HepG2 (cell line): ENCODE measurements at regions not wholly inside any gene's neighbourhood (a gene's known extent, or its start where the extent isn't known, plus 50 kb on each side); places are given as distances from the start of the nearest gene placed in this dataset.

Experiments
- ATAC-seq: fragments of 200-7000 bp; cut with Tn5 transposase; 3 replicates; pipeline ENCODE4 v1.9.1; 2020; ENCODE audit warnings: mild to moderate bottlenecking, moderate library complexity
- BruUV-seq: library from RNA; stranded (reverse); fragments of 400-500 nt; replicated peaks from 2 replicates; lab custom pipeline; 2021; lab: Mats Ljungman, UMichigan
- CTCF ChIA-PET: fragments of 300-600 bp; formaldehyde crosslinking; extraction: SDS; loops from one replicate; lab custom pipeline; 2021; ENCODE audit warnings: low total read pairs, inconsistent platforms, low intra/inter-chr PET ratio; lab: Yijun Ruan, JAX
- POLR2A ChIA-PET: fragments of 350-600 bp; sonication (Branson Sonifier 250); formaldehyde crosslinking; loops from one replicate; lab custom pipeline; 2020; ENCODE audit warnings: antibody characterized with exemption, inconsistent platforms; lab: Yijun Ruan, JAX
- DNase-seq: peaks from one replicate; pipeline ENCODE4 v3.0.0-alpha.2; 2015; ENCODE audit warnings: low spot score
- FAIRE-seq: peaks from 3 replicates; lab custom pipeline; 2011; peaks lifted over from hg19 to GRCh38; lab: Jason Lieb, UNC
- H2AFZ ChIP-seq: one replicate; pipeline ENCODE4 v1.6.1; 2011; ENCODE audit warnings: low read length, inconsistent platforms
- H3K27ac ChIP-seq: fragments of 300-600 bp; 3 replicates; pipeline ENCODE4 v1.8.0; 2011; ENCODE audit warnings: mixed run types, mild to moderate bottlenecking, mixed read lengths, low read length, inconsistent platforms; ENCODE audit not compliant: insufficient read depth; ENCODE audit errors: extremely low read length
- H3K27me3 ChIP-seq, 2 experiments: fragments of 200-600 bp in 1 of 2; 2 replicates in 1 of 2; 3 replicates in 1 of 2; pipeline versions ENCODE4 v1.6.0 to v1.8.0; 2011; ENCODE audit warnings: low read length in 2 of 2, mild to moderate bottlenecking in 2 of 2, moderate library complexity in 2 of 2, inconsistent platforms in 1 of 2; ENCODE audit not compliant: insufficient read depth in 2 of 2, control insufficient read depth in 1 of 2
- H3K36me3 ChIP-seq, 2 experiments: fragments of 200-600 bp in 1 of 2; replicated peaks in 1 of 2; 2 replicates in 1 of 2; 3 replicates in 1 of 2; pipeline versions ENCODE4 v1.5.1 to v1.8.0; 2011; ENCODE audit warnings: low read length in 2 of 2, inconsistent platforms in 1 of 2; ENCODE audit not compliant: insufficient read depth in 2 of 2, control insufficient read depth in 1 of 2
- H3K4me1 ChIP-seq: 2 replicates; pipeline ENCODE4 v1.5.1; 2012; ENCODE audit warnings: low read length, inconsistent platforms; ENCODE audit not compliant: insufficient read depth
- H3K4me2 ChIP-seq: 2 replicates; pipeline ENCODE4 v1.6.0; 2011; ENCODE audit warnings: low read depth, low read length, inconsistent platforms
- H3K4me3 ChIP-seq, 3 experiments: fragments of 200-600 bp in 1 of 3; sonication (generic), shearing (Covaris generic) in 1 of 3; replicated peaks in 1 of 3; 2 replicates each; pipeline ENCODE4 v1.5.1; 2011 to 2016; ENCODE audit warnings: low read length in 3 of 3, inconsistent platforms in 2 of 3, low read depth in 2 of 3, mild to moderate bottlenecking in 2 of 3, control low read depth in 1 of 3, mixed read lengths in 1 of 3; ENCODE audit not compliant: insufficient read depth in 1 of 3
- H3K79me2 ChIP-seq: one replicate; pipeline ENCODE4 v1.6.1; 2011; ENCODE audit warnings: low read length, inconsistent platforms; ENCODE audit not compliant: insufficient read depth
- H3K9ac ChIP-seq: 2 replicates; pipeline ENCODE4 v1.6.0; 2011; ENCODE audit warnings: mild to moderate bottlenecking, low read depth, low read length, inconsistent platforms; ENCODE audit not compliant: insufficient read depth
- H3K9me3 ChIP-seq: 2 replicates; pipeline ENCODE4 v1.5.1; 2012; ENCODE audit warnings: mild to moderate bottlenecking, low read length
- H4K20me1 ChIP-seq: 2 replicates; pipeline ENCODE4 v1.6.0; 2011; ENCODE audit warnings: inconsistent platforms, mild to moderate bottlenecking, low read length, moderate library complexity; ENCODE audit not compliant: insufficient read depth
- CEBPB ChIP-seq: IDR thresholded peaks from 2 replicates; pipeline ENCODE4 v1.6.1; 2011; ENCODE audit warnings: low read depth, low read length, improper control_type of control experiment, borderline replicate concordance
- ELF4 ChIP-seq: sonication (generic); formaldehyde crosslinking; IDR thresholded peaks from 2 replicates; pipeline ENCODE4 v1.5.0; 2020; ENCODE audit warnings: missing genetic modification reagents, mild to moderate bottlenecking, moderate library complexity, borderline replicate concordance
- HOXA5 ChIP-seq: sonication (generic); formaldehyde crosslinking; IDR thresholded peaks from 2 replicates; pipeline ENCODE4 v1.4.0; 2020; ENCODE audit warnings: missing genetic modification reagents
- NR2F6 ChIP-seq, 2 experiments: IDR thresholded peaks; 2 replicates each; pipeline ENCODE4 v1.6.1; 2016; ENCODE audit warnings: antibody characterized with exemption in 1 of 2, mild to moderate bottlenecking in 1 of 2
- REL ChIP-seq: sonication (generic); formaldehyde crosslinking; conservative IDR thresholded peaks from 2 replicates; pipeline ENCODE4 v1.8.0; 2022; ENCODE audit warnings: mild to moderate bottlenecking, missing genetic modification reagents, moderate library complexity
- SRY ChIP-seq: sonication (generic); formaldehyde crosslinking; IDR thresholded peaks from 2 replicates; pipeline ENCODE4 v1.8.0; 2022; ENCODE audit warnings: mild to moderate bottlenecking, missing genetic modification reagents
- ZFP36L1 ChIP-seq: sonication (generic); formaldehyde crosslinking; IDR thresholded peaks from 2 replicates; pipeline ENCODE4 v1.8.0; 2022; ENCODE audit warnings: mild to moderate bottlenecking, missing genetic modification reagents, moderate library complexity
- ZMAT3 ChIP-seq: sonication (generic); formaldehyde crosslinking; conservative IDR thresholded peaks from 2 replicates; pipeline ENCODE4 v1.7.0; 2021; ENCODE audit warnings: missing genetic modification reagents
- ZNF263 ChIP-seq: sonication (generic); formaldehyde crosslinking; IDR thresholded peaks from 2 replicates; pipeline ENCODE4 v1.4.0; 2020; ENCODE audit warnings: missing genetic modification reagents
- ZNF282 ChIP-seq: fragments of 450-650 bp; IDR thresholded peaks from 2 replicates; pipeline ENCODE4 v1.6.1; 2018; ENCODE audit not compliant: partially characterized antibody
- ZNF30 ChIP-seq: sonication (generic); formaldehyde crosslinking; IDR thresholded peaks from 2 replicates; pipeline ENCODE4 v1.5.0; 2020; ENCODE audit warnings: mild to moderate bottlenecking, missing genetic modification reagents
- ZNF329 ChIP-seq: sonication (generic); formaldehyde crosslinking; IDR thresholded peaks from 2 replicates; pipeline ENCODE4 v1.9.0; 2021; ENCODE audit warnings: low read depth, mild to moderate bottlenecking, missing genetic modification reagents
- ZNF558 ChIP-seq: sonication (generic); formaldehyde crosslinking; IDR thresholded peaks from 2 replicates; pipeline ENCODE4 v1.9.0; 2022; ENCODE audit warnings: mild to moderate bottlenecking, missing genetic modification reagents, borderline replicate concordance
- ZNF790 ChIP-seq: sonication (generic); formaldehyde crosslinking; IDR thresholded peaks from 2 replicates; pipeline ENCODE4 v1.8.0; 2022; ENCODE audit warnings: missing genetic modification reagents, mild to moderate bottlenecking, borderline replicate concordance
- WGBS: methylation state at CpG from one replicate; pipeline ENCODE4 v1.1.6; 2017; ENCODE audit warnings: low lambda C conversion rate; 5-methylcytosine and 5-hydroxymethylcytosine counted together
- in situ Hi-C: cut with HindIII; loops from 2 replicates; pipeline ENCODE4 v1.10.0; 2017; ENCODE audit warnings: low pct_unique_long_range_greater_than_20kb; ENCODE audit not compliant: extremely low pct_ligation_motif_present
- intact Hi-C: fragments of 100-400 bp; cut with micrococcal nuclease; formaldehyde crosslinking; loops from one replicate; pipeline ENCODE4 v1.10.0; 2022; ENCODE audit not compliant: unreplicated experiment
- TF ChIP-seq, protein P1 (sequence below): sonication (generic); formaldehyde crosslinking; IDR thresholded peaks from 2 replicates; pipeline ENCODE4 v1.8.0; 2022; ENCODE audit warnings: mild to moderate bottlenecking, missing genetic modification reagents
- TF ChIP-seq, protein P2 (sequence below): sonication (generic); formaldehyde crosslinking; IDR thresholded peaks from 2 replicates; pipeline ENCODE4 v1.4.0; 2020; ENCODE audit warnings: mild to moderate bottlenecking, missing genetic modification reagents

DNA sequence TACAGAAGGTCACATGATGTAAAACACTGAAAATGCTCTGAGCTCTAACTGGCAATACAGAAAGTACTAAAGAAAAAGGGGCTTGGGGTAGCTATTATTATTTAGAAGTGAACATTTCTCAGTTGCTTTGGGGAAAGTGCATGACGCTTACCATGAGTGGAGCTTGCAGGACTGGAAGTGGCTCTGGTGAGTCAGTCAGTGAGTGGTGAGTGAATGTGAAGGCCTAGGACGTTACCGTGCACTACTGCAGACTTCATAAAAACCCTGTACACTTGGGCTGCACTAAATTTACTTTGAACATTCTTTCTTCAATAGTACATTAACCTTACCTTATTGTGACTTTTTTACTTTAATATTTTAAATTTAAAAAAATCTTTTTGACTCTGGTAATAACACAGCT lies 89.3 kb upstream of the ENPP6 start:
- no peak for FAIRE-seq
- POLR2A ChIA-PET = interaction anchor here (1.5 kb wide), 1 partner anchor 37 kb away, joined by 4 read pairs; no protein-coding TSS in a partner anchor
- ATAC-seq = no peak
- Histone ChIP-seq H4K20me1 (no peaks in the 10 kb centered on the region), H3K9ac (no peak overlapping the region), H3K4me2 (no peak overlapping the region), H3K27me3 (no peaks in the 10 kb centered on the region), H3K9me3 (peaks cover 15% of the 10 kb centered on the region), H3K4me3 (no peak overlapping the region), H2AFZ (no peak overlapping the region), H3K79me2 (no peaks in the 10 kb centered on the region), H3K36me3 (no peaks in the 10 kb centered on the region), H3K27ac (no peak overlapping the region), H3K4me1 (peaks cover 38% of the 10 kb centered on the region)
- CTCF ChIA-PET = no interaction called here
- DNase-seq = no peak
- intact Hi-C loops (no loop called here), in situ Hi-C loops (no loop called here)
- TF ChIP-seq ZNF263 (CRISPR knock-in tag) (no peak), CEBPB (no peak), ZNF790 (no peak), REL (CRISPR knock-in tag) (no peak), ZNF30 (CRISPR knock-in tag) (no peak), ZMAT3 (CRISPR knock-in tag) (no peak), ZNF282 (no peak), HOXA5 (CRISPR knock-in tag) (no peak), SRY (CRISPR knock-in tag) (no peak), ZNF329 (CRISPR knock-in tag) (no peak), ZFP36L1 (CRISPR knock-in tag) (no peak), ELF4 (no peak), ZNF558 (no peak), NR2F6 (IDR thresholded peaks at IDR 0.05) (no peak), NR2F6 (CRISPR knock-in tag; IDR thresholded peaks at IDR 0.05) (no peak)
- TF ChIP-seq, protein P1, sequence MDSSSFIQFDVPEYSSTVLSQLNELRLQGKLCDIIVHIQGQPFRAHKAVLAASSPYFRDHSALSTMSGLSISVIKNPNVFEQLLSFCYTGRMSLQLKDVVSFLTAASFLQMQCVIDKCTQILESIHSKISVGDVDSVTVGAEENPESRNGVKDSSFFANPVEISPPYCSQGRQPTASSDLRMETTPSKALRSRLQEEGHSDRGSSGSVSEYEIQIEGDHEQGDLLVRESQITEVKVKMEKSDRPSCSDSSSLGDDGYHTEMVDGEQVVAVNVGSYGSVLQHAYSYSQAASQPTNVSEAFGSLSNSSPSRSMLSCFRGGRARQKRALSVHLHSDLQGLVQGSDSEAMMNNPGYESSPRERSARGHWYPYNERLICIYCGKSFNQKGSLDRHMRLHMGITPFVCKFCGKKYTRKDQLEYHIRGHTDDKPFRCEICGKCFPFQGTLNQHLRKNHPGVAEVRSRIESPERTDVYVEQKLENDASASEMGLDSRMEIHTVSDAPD (CRISPR knock-in tag) = no peak
- TF ChIP-seq, protein P2, sequence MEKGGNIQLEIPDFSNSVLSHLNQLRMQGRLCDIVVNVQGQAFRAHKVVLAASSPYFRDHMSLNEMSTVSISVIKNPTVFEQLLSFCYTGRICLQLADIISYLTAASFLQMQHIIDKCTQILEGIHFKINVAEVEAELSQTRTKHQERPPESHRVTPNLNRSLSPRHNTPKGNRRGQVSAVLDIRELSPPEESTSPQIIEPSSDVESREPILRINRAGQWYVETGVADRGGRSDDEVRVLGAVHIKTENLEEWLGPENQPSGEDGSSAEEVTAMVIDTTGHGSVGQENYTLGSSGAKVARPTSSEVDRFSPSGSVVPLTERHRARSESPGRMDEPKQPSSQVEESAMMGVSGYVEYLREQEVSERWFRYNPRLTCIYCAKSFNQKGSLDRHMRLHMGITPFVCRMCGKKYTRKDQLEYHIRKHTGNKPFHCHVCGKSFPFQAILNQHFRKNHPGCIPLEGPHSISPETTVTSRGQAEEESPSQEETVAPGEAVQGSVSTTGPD (CRISPR knock-in tag) = no peak
- no TSS peak for BruUV-seq
- WGBS = 10% methylated on average over 3 of the region's 3 CpGs
